Neutrophil (primary cell): ENCODE measurements at regions not wholly inside any gene's neighbourhood (a gene's known extent, or its start where the extent isn't known, plus 50 kb on each side); places are given as distances from the start of the nearest gene placed in this dataset.

Experiments
- H3K27ac ChIP-seq: fragments of 200-600 bp; sonication (generic); 2 replicates; pipeline ENCODE4 v1.5.1; 2016; ENCODE audit warnings: mild to moderate bottlenecking, moderate library complexity
- H3K27me3 ChIP-seq: fragments of 200-600 bp; sonication (generic); 2 replicates; pipeline ENCODE4 v1.6.0; 2016; ENCODE audit warnings: mild to moderate bottlenecking
- H3K36me3 ChIP-seq: fragments of 200-600 bp; sonication (generic); 2 replicates; pipeline ENCODE4 v1.5.1; 2017
- H3K4me1 ChIP-seq, 2 experiments: fragments of 200-600 bp in 1 of 2; sonication (generic) in 1 of 2; 1 replicate in 1 of 2; 2 replicates in 1 of 2; pipeline versions ENCODE4 v1.5.1 to v1.6.1; 2013 to 2016; ENCODE audit warnings: low read depth in 1 of 2, low read length in 1 of 2, mild to moderate bottlenecking in 1 of 2, moderate library complexity in 1 of 2; ENCODE audit not compliant: control insufficient read depth in 1 of 2, insufficient read depth in 1 of 2
- H3K4me3 ChIP-seq, 2 experiments: fragments of 200-600 bp in 1 of 2; sonication (generic) in 1 of 2; 1 replicate in 1 of 2; 2 replicates in 1 of 2; pipeline ENCODE4 v1.5.1; 2013 to 2016; ENCODE audit warnings: low read depth in 1 of 2, low read length in 1 of 2, mild to moderate bottlenecking in 1 of 2, moderate library complexity in 1 of 2
- H3K9me3 ChIP-seq: fragments of 200-600 bp; sonication (generic); 2 replicates; pipeline ENCODE4 v1.5.1; 2016
- TF ChIP-seq, protein P1 (sequence below): fragments of 200-600 bp; sonication (generic); IDR thresholded peaks from 2 replicates; pipeline ENCODE4 v1.5.1; 2016; ENCODE audit warnings: antibody characterized with exemption

DNA sequence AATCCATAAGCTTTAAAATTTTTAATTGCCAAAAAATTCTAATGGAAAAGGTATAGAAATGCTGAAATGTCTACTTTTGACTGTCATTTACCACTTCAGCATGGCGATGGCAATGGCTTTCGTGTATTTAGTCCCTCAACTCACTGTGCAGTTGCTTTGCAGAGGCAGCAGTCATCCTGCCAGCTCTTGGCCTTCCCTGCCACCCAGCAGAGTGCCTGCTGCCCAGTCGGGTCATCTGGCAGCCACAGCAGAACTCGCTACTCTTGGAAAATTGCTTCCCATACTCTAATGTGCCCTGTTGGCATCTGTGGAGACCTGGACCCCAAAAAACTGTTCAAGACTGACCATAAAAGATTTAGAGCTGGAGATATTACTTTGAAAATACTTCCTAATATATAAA is 383.2 kb downstream of the UQCRFS1 start:
- TF ChIP-seq, protein P1, sequence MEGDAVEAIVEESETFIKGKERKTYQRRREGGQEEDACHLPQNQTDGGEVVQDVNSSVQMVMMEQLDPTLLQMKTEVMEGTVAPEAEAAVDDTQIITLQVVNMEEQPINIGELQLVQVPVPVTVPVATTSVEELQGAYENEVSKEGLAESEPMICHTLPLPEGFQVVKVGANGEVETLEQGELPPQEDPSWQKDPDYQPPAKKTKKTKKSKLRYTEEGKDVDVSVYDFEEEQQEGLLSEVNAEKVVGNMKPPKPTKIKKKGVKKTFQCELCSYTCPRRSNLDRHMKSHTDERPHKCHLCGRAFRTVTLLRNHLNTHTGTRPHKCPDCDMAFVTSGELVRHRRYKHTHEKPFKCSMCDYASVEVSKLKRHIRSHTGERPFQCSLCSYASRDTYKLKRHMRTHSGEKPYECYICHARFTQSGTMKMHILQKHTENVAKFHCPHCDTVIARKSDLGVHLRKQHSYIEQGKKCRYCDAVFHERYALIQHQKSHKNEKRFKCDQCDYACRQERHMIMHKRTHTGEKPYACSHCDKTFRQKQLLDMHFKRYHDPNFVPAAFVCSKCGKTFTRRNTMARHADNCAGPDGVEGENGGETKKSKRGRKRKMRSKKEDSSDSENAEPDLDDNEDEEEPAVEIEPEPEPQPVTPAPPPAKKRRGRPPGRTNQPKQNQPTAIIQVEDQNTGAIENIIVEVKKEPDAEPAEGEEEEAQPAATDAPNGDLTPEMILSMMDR = no peak
- H3K9me3 ChIP-seq = no peaks in the 10 kb centered on the region
- H3K27ac ChIP-seq = no peak overlapping the region
- H3K36me3 ChIP-seq = no peaks in the 10 kb centered on the region
- H3K4me3 ChIP-seq = no peak overlapping the region
- no peaks in the 10 kb centered on the region for H3K4me1 ChIP-seq
- H3K27me3 ChIP-seq = no peaks in the 10 kb centered on the region

DNA sequence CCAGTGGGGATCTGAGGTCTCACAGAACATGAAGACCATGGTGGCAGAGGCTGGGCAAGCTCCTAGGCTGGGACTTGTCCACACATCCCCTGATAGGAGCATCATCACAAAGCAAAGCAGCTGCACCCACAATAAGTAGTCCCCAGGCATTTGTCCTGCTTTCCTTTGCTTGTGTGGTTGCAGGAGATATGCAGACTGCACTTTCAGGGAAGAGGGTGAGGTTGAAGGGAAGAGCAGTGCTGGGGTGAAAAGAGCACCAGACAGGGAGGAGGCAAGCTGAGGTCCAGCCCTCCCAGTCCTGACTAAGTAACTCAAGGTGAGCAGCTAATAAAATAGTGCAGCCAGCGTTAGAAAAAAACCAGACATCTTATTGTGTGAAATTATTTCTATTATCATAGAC is 383.6 kb downstream of the UQCRFS1 start:
- H3K27ac ChIP-seq = no peak overlapping the region
- TF ChIP-seq, protein P1 = no peak
- H3K4me1 ChIP-seq = no peaks in the 10 kb centered on the region
- no peaks in the 10 kb centered on the region for H3K27me3 ChIP-seq
- no peak overlapping the region for H3K4me3 ChIP-seq
- no peaks in the 10 kb centered on the region for H3K9me3 ChIP-seq
- no peaks in the 10 kb centered on the region for H3K36me3 ChIP-seq

DNA sequence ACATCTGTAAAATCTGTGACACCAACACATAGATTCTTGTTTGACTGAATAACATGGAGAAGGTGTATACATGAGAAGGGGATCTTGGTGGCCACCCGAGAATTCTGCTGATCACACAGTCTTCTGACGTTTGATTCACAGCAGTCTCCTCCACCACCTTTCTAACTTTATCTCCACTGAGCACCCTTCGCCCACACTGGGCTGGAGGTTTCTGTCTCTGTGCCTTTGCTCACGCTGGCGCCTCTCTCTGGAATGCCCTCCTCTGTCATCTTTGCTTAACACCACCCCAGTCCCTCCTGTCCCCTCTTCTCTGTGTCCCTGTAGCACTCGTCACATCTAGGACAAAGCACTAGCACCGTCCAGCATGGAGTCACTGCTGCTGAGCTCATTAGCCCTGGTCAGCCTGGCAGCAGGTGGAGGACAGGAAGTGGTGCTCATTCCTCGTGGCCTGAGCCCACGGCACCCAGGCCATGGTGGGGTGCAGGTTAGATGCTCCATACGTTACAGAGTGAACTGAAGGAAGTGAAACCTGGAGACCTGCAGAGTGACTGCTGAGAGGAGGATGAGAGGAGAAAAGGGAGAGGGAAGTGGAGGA is 384.6 kb downstream of the UQCRFS1 start:
- TF ChIP-seq, protein P1 = no peak
- Histone ChIP-seq H3K36me3 (no peaks in the 10 kb centered on the region), H3K27me3 (no peaks in the 10 kb centered on the region), H3K4me1 (no peaks in the 10 kb centered on the region), H3K9me3 (no peaks in the 10 kb centered on the region), H3K4me3 (no peak overlapping the region), H3K27ac (no peak overlapping the region)

DNA sequence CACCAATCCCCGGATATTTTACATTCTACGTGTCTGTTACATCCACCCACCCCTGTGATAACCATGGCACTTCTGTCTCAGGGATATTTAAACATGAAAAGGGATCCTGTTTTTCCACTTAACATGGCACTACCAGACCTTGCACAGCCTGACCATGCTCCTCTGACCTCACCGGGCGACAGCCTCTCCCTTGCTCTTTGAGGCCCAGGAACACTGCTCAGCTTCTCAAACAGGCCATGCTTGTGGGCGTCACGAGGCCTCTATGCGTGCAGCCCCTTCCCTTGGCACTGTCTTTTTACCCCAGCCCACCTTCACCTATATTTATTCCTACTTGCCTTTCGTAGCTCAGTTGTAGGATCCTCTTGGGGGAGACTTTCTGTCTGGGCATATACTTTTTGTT is 385.6 kb downstream of the UQCRFS1 start:
- Histone ChIP-seq H3K4me1 (no peaks in the 10 kb centered on the region), H3K36me3 (no peaks in the 10 kb centered on the region)
- TF ChIP-seq, protein P1 = no peak

DNA sequence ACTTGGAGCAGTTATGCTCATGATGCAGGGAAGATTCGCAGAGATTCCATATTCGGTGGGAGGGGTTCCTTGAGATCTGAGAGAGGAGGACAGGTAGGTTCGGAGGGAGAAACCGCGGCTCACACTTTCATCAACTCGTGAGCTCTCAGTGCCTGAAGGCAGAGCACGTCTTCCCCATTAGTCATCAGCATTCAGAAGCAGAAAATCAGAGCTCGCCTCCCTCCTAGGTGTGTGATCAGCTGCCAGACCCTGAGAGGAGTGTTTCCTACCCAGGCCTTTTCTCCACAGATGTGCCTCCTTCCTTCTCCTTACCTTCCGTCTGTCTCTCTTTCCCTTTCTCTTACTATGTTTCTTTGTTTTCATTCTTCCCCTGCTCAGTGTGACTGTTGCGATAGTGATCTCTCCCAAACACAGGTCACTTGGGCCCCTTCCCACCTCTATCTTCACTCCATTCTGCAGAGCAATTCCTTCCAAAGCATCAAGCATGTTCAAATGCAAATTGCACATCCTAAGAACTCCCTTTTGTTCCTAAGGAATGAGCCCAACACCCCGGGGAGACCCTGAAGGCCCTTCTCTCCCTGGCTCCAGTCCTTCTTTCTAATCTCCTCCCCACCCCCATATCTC is 389.5 kb downstream of the UQCRFS1 start:
- H3K36me3 ChIP-seq = no peaks in the 10 kb centered on the region
- H3K27me3 ChIP-seq = no peaks in the 10 kb centered on the region
- TF ChIP-seq, protein P1 = no peak
- H3K4me1 ChIP-seq = no peaks in the 10 kb centered on the region
- no peak overlapping the region for H3K27ac ChIP-seq
- H3K4me3 ChIP-seq = no peak overlapping the region
- H3K9me3 ChIP-seq = no peaks in the 10 kb centered on the region

More for the DNA sequence above, 385.6 kb downstream of the UQCRFS1 start:
- Histone ChIP-seq H3K4me3 (no peak overlapping the region), H3K27ac (no peak overlapping the region), H3K9me3 (no peaks in the 10 kb centered on the region), H3K27me3 (no peaks in the 10 kb centered on the region)
